GM10266 (cell line): ENCODE measurements at regions not wholly inside any gene's neighbourhood (a gene's known extent, or its start where the extent isn't known, plus 50 kb on each side); places are given as distances from the start of the nearest gene placed in this dataset.

Experiments used
- DNase-seq: peaks from one replicate; pipeline ENCODE4 v3.0.0; 2012; ENCODE audit errors: extremely low spot score
- CTCF ChIP-seq: IDR thresholded peaks from 2 replicates; pipeline ENCODE4 v1.5.1; 2012; ENCODE audit warnings: mild to moderate bottlenecking, low read depth; ENCODE audit not compliant: control insufficient read depth, insufficient read depth; ENCODE audit errors: missing control alignments

GRCh38 chr13:79678100-79678499 is 197.1 kb downstream of the NDFIP2 start:
- no peak for TF ChIP-seq CTCF
- DNase-seq, result no peak

GRCh38 chr13:79675931-79676660 is 195.1 kb downstream of the NDFIP2 start:
- no peak for TF ChIP-seq CTCF
- no peak for DNase-seq

- TF ChIP-seq CTCF, result no peak
- DNase-seq, result no peak
These were observed 194.0 kb downstream of the NDFIP2 start for GRCh38 chr13:79674765-79675515.

- DNase-seq, result no peak
- TF ChIP-seq CTCF, result no peak
These were observed 193.0 kb downstream of the NDFIP2 start for GRCh38 chr13:79673993-79674377.

GRCh38 chr13:79673310-79673992 is 192.5 kb downstream of the NDFIP2 start:
- no peak for TF ChIP-seq CTCF
- DNase-seq, result no peak

- DNase-seq, result no peak
- no peak for TF ChIP-seq CTCF
These were observed 190.5 kb downstream of the NDFIP2 start for GRCh38 chr13:79671420-79671819.

GRCh38 chr13:79668201-79668752 is 187.3 kb downstream of the NDFIP2 start:
- DNase-seq, result no peak
- no peak for TF ChIP-seq CTCF
